Stomach (tissue), 4 donors: ENCODE measurements at regions not wholly inside any gene's neighbourhood (a gene's known extent, or its start where the extent isn't known, plus 50 kb on each side); places are given as distances from the start of the nearest gene placed in this dataset.

Experiments
- CTCF ChIP-seq, 7 experiments: fragments of 450-650 bp in 4 of 7; fragments of 200-600 bp in 3 of 7; sonication (generic) in 3 of 7; IDR thresholded peaks; one replicate each; pipeline ENCODE4 v1.5.1; 2016 to 2019; ENCODE audit warnings: antibody characterized with exemption in 7 of 7, control low read depth in 2 of 7, mild to moderate bottlenecking in 1 of 7
- POLR2A ChIP-seq, 4 donors: fragments of 450-650 bp; IDR thresholded peaks; one replicate each; pipeline ENCODE4 v1.6.1; 2016; ENCODE audit warnings: antibody characterized with exemption in 4 of 4, control low read depth in 2 of 4, mild to moderate bottlenecking in 1 of 4, moderate library complexity in 1 of 4
- POLR2AphosphoS5 ChIP-seq, 3 donors: sonication (generic); formaldehyde crosslinking; IDR thresholded peaks; one replicate each; pipeline ENCODE4 v1.6.1; 2016; ENCODE audit warnings: antibody characterized with exemption in 3 of 3

GRCh38 chr2:128405981-128406613 is 87.4 kb upstream of the HS6ST1 start:
- TF ChIP-seq POLR2A (IDR thresholded peaks at IDR 0.05) (no peak), CTCF (IDR thresholded peaks at IDR 0.05) (no peak), POLR2AphosphoS5 (IDR thresholded peaks at IDR 0.05) (no peak)
